SK-N-DZ (cell line): ENCODE measurements at regions not wholly inside any gene's neighbourhood (a gene's known extent, or its start where the extent isn't known, plus 50 kb on each side); places are given as distances from the start of the nearest gene placed in this dataset.

Experiments
- DNase-seq: peaks from one replicate; pipeline ENCODE4 v3.0.0-alpha.2; 2015; ENCODE audit warnings: low spot score

GRCh38 chr3:44020143-44020542, 221.5 kb upstream of the TOPAZ1 start:
- no peak for DNase-seq

- no peak for DNase-seq
These were observed 219.8 kb upstream of the TOPAZ1 start for GRCh38 chr3:44021651-44022594.

GRCh38 chr3:44023961-44024593, 217.6 kb upstream of the TOPAZ1 start:
- no peak for DNase-seq

- DNase-seq: no peak
These were observed 215.3 kb upstream of the TOPAZ1 start for GRCh38 chr3:44026220-44026865.

- no peak for DNase-seq
These were observed 212.6 kb upstream of the TOPAZ1 start for GRCh38 chr3:44029100-44029499.

- DNase-seq: no peak
These were observed 211.4 kb upstream of the TOPAZ1 start for GRCh38 chr3:44030285-44030684.

- DNase-seq: no peak
These were observed 210.9 kb upstream of the TOPAZ1 start for GRCh38 chr3:44030687-44031305.

- DNase-seq: no peak
These were observed 210.0 kb upstream of the TOPAZ1 start for GRCh38 chr3:44031387-44032380.

GRCh38 chr3:44032487-44032886, 209.2 kb upstream of the TOPAZ1 start:
- no peak for DNase-seq

GRCh38 chr3:44033123-44033522, 208.6 kb upstream of the TOPAZ1 start:
- no peak for DNase-seq

GRCh38 chr3:44036850-44037249, 204.8 kb upstream of the TOPAZ1 start:
- DNase-seq: no peak

GRCh38 chr3:44039006-44039405, 202.7 kb upstream of the TOPAZ1 start:
- no peak for DNase-seq

GRCh38 chr3:44041726-44042125, 200.0 kb upstream of the TOPAZ1 start:
- no peak for DNase-seq

- DNase-seq: no peak
These were observed 198.9 kb upstream of the TOPAZ1 start for GRCh38 chr3:44042772-44043171.

GRCh38 chr3:44045476-44046275, 196.0 kb upstream of the TOPAZ1 start:
- no peak for DNase-seq

GRCh38 chr3:44047796-44048195, 193.9 kb upstream of the TOPAZ1 start:
- no peak for DNase-seq

- no peak for DNase-seq
These were observed 193.3 kb upstream of the TOPAZ1 start for GRCh38 chr3:44048196-44048924.

GRCh38 chr3:44048949-44049348, 192.7 kb upstream of the TOPAZ1 start:
- DNase-seq: no peak

GRCh38 chr3:44050101-44050500, 191.6 kb upstream of the TOPAZ1 start:
- no peak for DNase-seq
